Endothelial cell of umbilical vein (primary cell): ENCODE measurements at regions not wholly inside any gene's neighbourhood (a gene's known extent, or its start where the extent isn't known, plus 50 kb on each side); places are given as distances from the start of the nearest gene placed in this dataset.

Experiments used
- BruUV-seq: library from RNA; stranded (reverse); fragments of 400-500 nt; replicated peaks from 2 replicates; lab custom pipeline; 2021; lab: Mats Ljungman, UMichigan
- CTCF ChIA-PET: fragments of 300-600, 350-600 bp; sonication (Branson Sonifier 250); formaldehyde crosslinking; loops from one replicate; lab custom pipeline; 2021; ENCODE audit warnings: antibody characterized with exemption, inconsistent platforms; lab: Charles Lee
- POLR2A ChIA-PET: fragments of 300-600, 350-600 bp; sonication (Branson Sonifier 250); formaldehyde crosslinking; loops from one replicate; lab custom pipeline; 2021; ENCODE audit warnings: antibody characterized with exemption, inconsistent platforms; lab: Charles Lee
- DNase-seq: peaks from one replicate; pipeline ENCODE4 v3.0.0-alpha.2; 2011; ENCODE audit warnings: low read depth, low spot score
- FAIRE-seq: peaks from 2 replicates; lab custom pipeline; 2011; peaks lifted over from hg19 to GRCh38; lab: Jason Lieb, UNC
- H2AFZ ChIP-seq: 2 replicates; pipeline ENCODE4 v1.6.0; 2012; ENCODE audit warnings: low read depth, low read length, control low read depth, inconsistent platforms
- H3K27ac ChIP-seq: 2 replicates; pipeline ENCODE4 v1.5.1; 2011; ENCODE audit warnings: low read depth, mild to moderate bottlenecking, control low read depth, low read length, moderate library complexity; ENCODE audit not compliant: insufficient read depth
- H3K27me3 ChIP-seq, 2 experiments: 2 replicates each; pipeline versions ENCODE4 v1.6.0 to v1.6.1; 2011; ENCODE audit warnings: low read length in 2 of 2, mixed read lengths in 1 of 2; ENCODE audit not compliant: control insufficient read depth in 2 of 2, insufficient read depth in 2 of 2
- H3K36me3 ChIP-seq, 2 experiments: 2 replicates in 1 of 2; 3 replicates in 1 of 2; pipeline ENCODE4 v1.5.1; 2011; ENCODE audit warnings: low read length in 2 of 2, mild to moderate bottlenecking in 1 of 2, moderate library complexity in 1 of 2; ENCODE audit not compliant: control insufficient read depth in 2 of 2, insufficient read depth in 2 of 2; ENCODE audit errors: extremely low read depth in 1 of 2
- H3K4me1 ChIP-seq: 3 replicates; pipeline ENCODE4 v1.5.1; 2011; ENCODE audit warnings: mild to moderate bottlenecking, low read length; ENCODE audit not compliant: control insufficient read depth, insufficient read depth; ENCODE audit errors: extremely low read depth
- H3K4me2 ChIP-seq: 2 replicates; pipeline ENCODE4 v1.6.1; 2011; ENCODE audit warnings: low read length, control low read depth, mixed read lengths; ENCODE audit not compliant: insufficient read depth
- H3K4me3 ChIP-seq, 3 experiments: fragments of 200-600 bp in 1 of 3; sonication (generic), shearing (Covaris generic) in 1 of 3; replicated peaks in 1 of 3; 2 replicates each; pipeline ENCODE4 v1.5.1; 2011 to 2016; ENCODE audit warnings: control low read depth in 3 of 3, low read length in 3 of 3, mild to moderate bottlenecking in 2 of 3, inconsistent platforms in 1 of 3, low read depth in 1 of 3, moderate library complexity in 1 of 3; ENCODE audit not compliant: insufficient read depth in 1 of 3
- H3K79me2 ChIP-seq: 2 replicates; pipeline ENCODE4 v1.6.0; 2012; ENCODE audit warnings: low read length, inconsistent platforms; ENCODE audit not compliant: control insufficient read depth, insufficient read depth
- H3K9ac ChIP-seq: replicated peaks from 2 replicates; pipeline ENCODE3; 2011; ENCODE audit warnings: low read length, control low read depth; ENCODE audit not compliant: insufficient read depth; ENCODE audit errors: extremely low read depth
- H3K9me1 ChIP-seq: replicated peaks from 3 replicates; pipeline ENCODE4 v1.6.0; 2011; ENCODE audit warnings: mild to moderate bottlenecking, low read length; ENCODE audit not compliant: control insufficient read depth, insufficient read depth; ENCODE audit errors: extremely low read depth
- H3K9me3 ChIP-seq: replicated peaks from 2 replicates; pipeline ENCODE4 v1.5.1; 2012; ENCODE audit warnings: low read length, inconsistent platforms; ENCODE audit not compliant: control insufficient read depth, insufficient read depth
- H4K20me1 ChIP-seq: replicated peaks from 2 replicates; pipeline ENCODE3; 2011; ENCODE audit warnings: mild to moderate bottlenecking, low read length; ENCODE audit not compliant: control insufficient read depth, insufficient read depth; ENCODE audit errors: extremely low read depth
- CTCF ChIP-seq, 2 donors: IDR thresholded peaks; 1 replicate in 1 of 2; 2 replicates in 1 of 2; pipeline ENCODE4 v1.5.1; 2011; ENCODE audit warnings: low read length in 2 of 2, mild to moderate bottlenecking in 2 of 2, moderate library complexity in 2 of 2, control low read depth in 1 of 2, inconsistent platforms in 1 of 2, low read depth in 1 of 2; ENCODE audit not compliant: insufficient read depth in 1 of 2; ENCODE audit errors: extremely low read depth in 1 of 2
- EZH2 ChIP-seq: IDR thresholded peaks from 2 replicates; pipeline ENCODE4 v1.6.1; 2012; ENCODE audit warnings: borderline replicate concordance, low read depth, mild to moderate bottlenecking, moderate library complexity, low read length, inconsistent platforms; ENCODE audit not compliant: severe bottlenecking
- FOS ChIP-seq: IDR thresholded peaks from 2 replicates; pipeline ENCODE4 v1.6.1; 2011; ENCODE audit warnings: mild to moderate bottlenecking, low read length, moderate library complexity, borderline replicate concordance; ENCODE audit not compliant: insufficient read depth
- GATA2 ChIP-seq: IDR thresholded peaks from 2 replicates; pipeline ENCODE4 v1.7.0; 2011; ENCODE audit warnings: low read depth, mild to moderate bottlenecking, moderate library complexity, mixed read lengths, low read length; ENCODE audit not compliant: insufficient read length, insufficient read depth
- JUN ChIP-seq: IDR thresholded peaks from 2 replicates; pipeline ENCODE4 v1.6.1; 2011; ENCODE audit warnings: borderline replicate concordance, low read depth; ENCODE audit not compliant: insufficient read length, insufficient read depth
- POLR2A ChIP-seq: IDR thresholded peaks from 2 replicates; pipeline ENCODE4 v1.6.1; 2012; ENCODE audit warnings: low read depth, mild to moderate bottlenecking, control low read depth, low read length
- POLR2AphosphoS5 ChIP-seq: IDR thresholded peaks from 2 replicates; pipeline ENCODE4 v1.6.1; 2012; ENCODE audit warnings: low read depth, mild to moderate bottlenecking, control low read depth, low read length, moderate library complexity; ENCODE audit not compliant: insufficient read depth
- dilution Hi-C: fragments of 300-500 bp; cut with MboI; formaldehyde crosslinking; loops from one replicate; pipeline ENCODE4 v1.15.0; 2019; ENCODE audit warnings: low sequenced_read_pairs; ENCODE audit not compliant: extremely low pct_ligation_motif_present
- intact Hi-C: fragments of 100-400 bp; cut with micrococcal nuclease; formaldehyde crosslinking; loops from one replicate; pipeline ENCODE4 v1.10.0; 2022

- no peak overlapping the region for H3K4me3 ChIP-seq
- CTCF ChIA-PET = interaction anchor here (0.6 to 3.0 kb wide), 13 partner anchors 19 to 363 kb away, joined by 3 to 22 read pairs (median 6); partner anchors contain the start of gene NAXD
- no peak overlapping the region for H3K27ac ChIP-seq
- intact Hi-C loops = loop anchor here (1.0 to 5.0 kb wide), 5 partner anchors 103 to 361 kb away; no protein-coding TSS in a partner anchor
- peaks cover 0 to 3% of the 10 kb centered on the region in 2 experiments for H3K27me3 ChIP-seq
- H3K9me3 ChIP-seq = no peaks in the 10 kb centered on the region
- H3K79me2 ChIP-seq = no peaks in the 10 kb centered on the region
- H3K9me1 ChIP-seq = no peaks in the 10 kb centered on the region
- dilution Hi-C loops = no loop called here
- no peak overlapping the region for H3K9ac ChIP-seq
- no peaks in the 10 kb centered on the region for H3K36me3 ChIP-seq
- H3K4me1 ChIP-seq = no peaks in the 10 kb centered on the region
- DNase-seq (no peak), FAIRE-seq (no peak)
- BruUV-seq = no TSS peak
- no peak for TF ChIP-seq GATA2
- TF ChIP-seq FOS = no peak
- no peak for TF ChIP-seq POLR2A
- no peak for TF ChIP-seq EZH2
- no peak for TF ChIP-seq JUN
- POLR2A ChIA-PET = interaction anchor here (1.7 kb wide), 1 partner anchor 103 kb away, joined by 6 read pairs; no protein-coding TSS in a partner anchor
- H3K4me2 ChIP-seq = no peak overlapping the region
- no peak overlapping the region for H2AFZ ChIP-seq
- no peaks in the 10 kb centered on the region for H4K20me1 ChIP-seq
Measured at GRCh38 chr13:110818747-110819146, 96.1 kb downstream of the ANKRD10 start.

- Histone ChIP-seq H3K4me3 (no peak overlapping the region), H3K9me3 (no peaks in the 10 kb centered on the region), H3K4me2 (peak overlapping the region; percentile 25), H4K20me1 (no peaks in the 10 kb centered on the region), H3K36me3 (no peaks in the 10 kb centered on the region), H2AFZ (peak overlapping the region; percentile 54), H3K79me2 (no peaks in the 10 kb centered on the region), H3K27me3 (peaks cover 0 to 3% of the 10 kb centered on the region in 2 experiments), H3K9ac (peak overlapping the region; percentile 10), H3K4me1 (no peaks in the 10 kb centered on the region), H3K9me1 (no peaks in the 10 kb centered on the region), H3K27ac (no peak overlapping the region)
- peak; percentile 90 for FAIRE-seq
- POLR2A ChIA-PET = interaction anchor here (1.7 kb wide), 1 partner anchor 104 kb away, joined by 6 read pairs; no protein-coding TSS in a partner anchor
- dilution Hi-C loops = no loop called here
- CTCF ChIA-PET = interaction anchor here (0.6 to 3.0 kb wide), 15 partner anchors 20 to 364 kb away, joined by 3 to 22 read pairs (median 6); partner anchors contain the start of gene NAXD
- DNase-seq = peak; percentile 74
- TF ChIP-seq JUN = no peak
- no peak for TF ChIP-seq POLR2AphosphoS5
- peak; percentile 92 to 97 for TF ChIP-seq CTCF (IDR thresholded peaks at IDR 0.05; ENCODE audit: extremely low read depth in 1 of 2, insufficient read depth in 1 of 2, low read depth in 1 of 2, low read length in 2 of 2)
- TF ChIP-seq POLR2A = no peak
- intact Hi-C loops = loop anchor here (1.0 to 5.0 kb wide), 5 partner anchors 104 to 362 kb away; no protein-coding TSS in a partner anchor
- BruUV-seq = no TSS peak
Measured at GRCh38 chr13:110819203-110820014, 95.5 kb downstream of the ANKRD10 start.
